H9 (cell line): ENCODE measurements at regions not wholly inside any gene's neighbourhood (a gene's known extent, or its start where the extent isn't known, plus 50 kb on each side); places are given as distances from the start of the nearest gene placed in this dataset.
A peak's percentile ranks its signal among the peaks of the same experiment; 100 is the strongest.

Source experiments
- DNase-seq: peaks from one replicate; pipeline ENCODE4 v3.0.0-alpha.2; 2017
- H2AFZ ChIP-seq: one replicate; pipeline ENCODE4 v1.6.1; 2013; ENCODE audit warnings: mild to moderate bottlenecking, low read length, control low read depth, moderate library complexity
- H2AK5ac ChIP-seq: 2 replicates; pipeline ENCODE4 v1.6.1; 2013; ENCODE audit warnings: low read length, control low read depth, mixed read lengths; ENCODE audit not compliant: insufficient read length
- H2BK120ac ChIP-seq: one replicate; pipeline ENCODE4 v1.6.1; 2013; ENCODE audit warnings: low read depth, mild to moderate bottlenecking, low read length, control low read depth, inconsistent platforms; ENCODE audit not compliant: poor library complexity, severe bottlenecking
- H2BK12ac ChIP-seq: 2 replicates; pipeline ENCODE4 v1.6.1; 2013; ENCODE audit warnings: low read length, control low read depth, mixed read lengths, low read depth; ENCODE audit not compliant: insufficient read length
- H2BK15ac ChIP-seq: 2 replicates; pipeline ENCODE4 v1.6.1; 2013; ENCODE audit warnings: low read depth, low read length, control low read depth
- H2BK20ac ChIP-seq: one replicate; pipeline ENCODE4 v1.6.1; 2013; ENCODE audit warnings: low read depth, mild to moderate bottlenecking, low read length, control low read depth, inconsistent platforms; ENCODE audit not compliant: poor library complexity, severe bottlenecking
- H2BK5ac ChIP-seq: 2 replicates; pipeline ENCODE4 v1.6.1; 2013; ENCODE audit warnings: low read length, control low read depth, mixed read lengths; ENCODE audit not compliant: insufficient read length
- H3K14ac ChIP-seq: 2 replicates; pipeline ENCODE4 v1.6.1; 2013; ENCODE audit warnings: low read length, control low read depth; ENCODE audit not compliant: insufficient read depth
- H3K18ac ChIP-seq: 2 replicates; pipeline ENCODE4 v1.6.1; 2013; ENCODE audit warnings: low read depth, mild to moderate bottlenecking, mixed read lengths, low read length, control low read depth; ENCODE audit not compliant: insufficient read length
- H3K23ac ChIP-seq: 2 replicates; pipeline ENCODE4 v1.6.1; 2013; ENCODE audit warnings: low read length, control low read depth, mixed read lengths, low read depth; ENCODE audit not compliant: insufficient read length
- H3K23me2 ChIP-seq: 2 replicates; pipeline ENCODE4 v1.6.1; 2013; ENCODE audit warnings: low read depth, mild to moderate bottlenecking, mixed read lengths, low read length, control low read depth; ENCODE audit not compliant: insufficient read length, poor library complexity, severe bottlenecking
- H3K27ac ChIP-seq: 2 replicates; pipeline ENCODE4 v1.5.1; 2013; ENCODE audit warnings: low read length, control low read depth, mixed read lengths, low read depth; ENCODE audit not compliant: insufficient read length
- H3K27me3 ChIP-seq: 2 replicates; pipeline ENCODE4 v1.6.1; 2013; ENCODE audit warnings: low read length, control low read depth, inconsistent platforms; ENCODE audit not compliant: insufficient read depth
- H3K4ac ChIP-seq: 2 replicates; pipeline ENCODE4 v1.6.1; 2013; ENCODE audit warnings: low read depth, mild to moderate bottlenecking, control low read depth, inconsistent platforms, low read length, moderate library complexity
- H3K4me1 ChIP-seq: 2 replicates; pipeline ENCODE4 v1.6.1; 2013; ENCODE audit warnings: low read length, control low read depth, inconsistent platforms; ENCODE audit not compliant: insufficient read depth
- H3K4me2 ChIP-seq: 2 replicates; pipeline ENCODE4 v1.6.1; 2013; ENCODE audit warnings: low read length, control low read depth, mixed read lengths; ENCODE audit not compliant: insufficient read length, insufficient read depth
- H3K56ac ChIP-seq: 2 replicates; pipeline ENCODE4 v1.6.1; 2013; ENCODE audit warnings: low read depth, mild to moderate bottlenecking, mixed read lengths, low read length, control low read depth; ENCODE audit not compliant: insufficient read length
- H3K79me1 ChIP-seq: 2 replicates; pipeline ENCODE4 v1.6.1; 2013; ENCODE audit warnings: low read depth, mild to moderate bottlenecking, moderate library complexity, low read length, control low read depth, inconsistent platforms; ENCODE audit not compliant: insufficient read depth, poor library complexity, severe bottlenecking
- H3K79me2 ChIP-seq: 2 replicates; pipeline ENCODE4 v1.6.1; 2013; ENCODE audit warnings: low read length, control low read depth, inconsistent platforms; ENCODE audit not compliant: insufficient read depth
- H3K9ac ChIP-seq: 2 replicates; pipeline ENCODE4 v1.6.1; 2013; ENCODE audit warnings: low read length, control low read depth, mixed read lengths; ENCODE audit not compliant: insufficient read length; ENCODE audit errors: extremely low read depth
- H3K9me3 ChIP-seq: one replicate; pipeline ENCODE4 v1.6.1; 2013; ENCODE audit warnings: low read depth, low read length, inconsistent platforms; ENCODE audit not compliant: control insufficient read depth
- H3T11ph ChIP-seq: one replicate; pipeline ENCODE4 v1.6.1; 2013; ENCODE audit warnings: mild to moderate bottlenecking, low read length, control low read depth, inconsistent platforms
- H4K20me1 ChIP-seq: one replicate; pipeline ENCODE4 v1.6.1; 2013; ENCODE audit not compliant: control insufficient read depth, insufficient read length, insufficient read depth
- H4K5ac ChIP-seq: 2 replicates; pipeline ENCODE4 v1.6.1; 2013; ENCODE audit warnings: low read depth, mild to moderate bottlenecking, mixed read lengths, low read length, control low read depth; ENCODE audit not compliant: insufficient read length
- H4K8ac ChIP-seq: replicated peaks from 2 replicates; pipeline ENCODE4 v1.6.1; 2013; ENCODE audit warnings: low read length, control low read depth, mixed read lengths, low read depth; ENCODE audit not compliant: insufficient read length
- H4K91ac ChIP-seq: 2 replicates; pipeline ENCODE4 v1.6.1; 2013; ENCODE audit warnings: low read depth, mild to moderate bottlenecking, moderate library complexity, mixed read lengths, low read length, control low read depth; ENCODE audit not compliant: insufficient read length
- H3K27ac Mint-ChIP-seq, 3 experiments: 2 replicates in 2 of 3; 3 replicates in 1 of 3; pipeline ENCODE4 v1.8.0; 2020 to 2021; ENCODE audit warnings: mixed read lengths in 3 of 3, mild to moderate bottlenecking in 1 of 3, moderate library complexity in 1 of 3
- H3K27me3 Mint-ChIP-seq: 2 replicates; pipeline ENCODE4 v1.8.0; 2021; ENCODE audit warnings: low read depth, mild to moderate bottlenecking, moderate library complexity, mixed read lengths
- H3K36me3 Mint-ChIP-seq, 3 experiments: 2 replicates in 2 of 3; 3 replicates in 1 of 3; pipeline ENCODE4 v1.8.0; 2020 to 2021; ENCODE audit warnings: low read depth in 3 of 3, mixed read lengths in 3 of 3; ENCODE audit not compliant: insufficient read depth in 1 of 3
- H3K4me1 Mint-ChIP-seq, 2 experiments: 2 replicates each; pipeline ENCODE4 v1.8.0; 2020; ENCODE audit warnings: mixed read lengths in 2 of 2
- H3K4me3 Mint-ChIP-seq, 2 experiments: 2 replicates in 1 of 2; 3 replicates in 1 of 2; pipeline ENCODE4 v1.8.0; 2020 to 2021; ENCODE audit warnings: mild to moderate bottlenecking in 2 of 2, mixed read lengths in 2 of 2, moderate library complexity in 1 of 2
- H3K9me3 Mint-ChIP-seq, 2 experiments: 2 replicates in 1 of 2; 3 replicates in 1 of 2; pipeline ENCODE4 v1.8.0; 2020; ENCODE audit warnings: mild to moderate bottlenecking in 2 of 2, mixed read lengths in 2 of 2, moderate library complexity in 1 of 2
- CTCF ChIP-seq: fragments of 200-600 bp; sonication (generic); conservative IDR thresholded peaks from 3 replicates; pipeline ENCODE4 v1.8.0; 2021; ENCODE audit warnings: antibody characterized with exemption, mild to moderate bottlenecking
- WGBS: extraction: QIAGEN DNeasy Blood & Tissue Kit; methylation state at CpG from one replicate; pipeline ENCODE4 v1.1.7; 2013; ENCODE audit warnings: missing lambda C conversion rate, low lambda C conversion rate, mixed read lengths; ENCODE audit not compliant: insufficient read length; ENCODE audit errors: extremely low coverage; 5-methylcytosine and 5-hydroxymethylcytosine counted together

DNA sequence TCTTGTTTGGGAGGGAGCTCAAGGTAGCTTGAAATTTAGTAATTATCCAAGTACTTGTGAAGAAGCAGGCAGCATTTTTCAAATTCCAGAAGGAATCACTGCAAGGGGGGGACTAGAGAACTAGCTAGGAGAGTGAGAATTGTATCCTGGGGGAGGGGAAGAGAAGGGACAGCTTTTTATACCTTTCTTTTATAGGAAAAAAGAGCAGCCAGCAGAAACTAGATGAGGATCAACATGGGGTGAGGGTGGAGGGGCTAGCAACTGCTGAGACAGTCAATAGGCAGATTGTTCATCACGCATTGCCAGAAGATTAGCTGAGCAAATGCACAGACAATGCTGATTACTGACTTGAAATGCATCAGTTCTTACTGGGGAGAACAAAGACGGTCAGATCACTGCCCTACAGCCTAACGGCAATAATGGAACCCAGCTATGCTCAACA is 514.3 kb upstream of the CITED2 start:
- Histone ChIP-seq H3K14ac (no peak overlapping the region), H4K8ac (no peak overlapping the region), H3K18ac (no peak overlapping the region), H4K91ac (no peak overlapping the region), H3K9me3 (no peaks in the 10 kb centered on the region), H4K20me1 (no peaks in the 10 kb centered on the region), H2BK120ac (no peak overlapping the region), H3K56ac (no peak overlapping the region), H2AFZ (no peak overlapping the region), H3K9ac (no peak overlapping the region), H2BK20ac (no peak overlapping the region), H2BK12ac (no peak overlapping the region), H3K27me3 (no peaks in the 10 kb centered on the region), H3K4ac (no peak overlapping the region), H3K79me1 (no peaks in the 10 kb centered on the region), H3K23me2 (no peaks in the 10 kb centered on the region), H4K5ac (no peak overlapping the region), H3K79me2 (no peaks in the 10 kb centered on the region), H3K23ac (no peak overlapping the region), H2BK15ac (no peak overlapping the region), H3T11ph (no peak overlapping the region), H2AK5ac (no peak overlapping the region), H3K27ac (peak overlapping the region; percentile 75), H2BK5ac (no peak overlapping the region), H3K4me1 (peaks cover 6% of the 10 kb centered on the region; the same call in 1 of the 2 replicates), H3K4me2 (peak overlapping the region; percentile 8)
- Mint-ChIP-seq H3K9me3 (no peaks in the 10 kb centered on the region; a peak in 1 of 5 replicates), H3K36me3 (0 out of 7 replicates have a peak, but pooled peaks cover 0 to 6% (median 0%) of the 10 kb centered on the region in 3 experiments), H3K4me3 (peak overlapping the region; percentile 12 to 56; a peak in 4 of 5 replicates), H3K27ac (peak overlapping the region; percentile 85 to 99 (median 99)), H3K27me3 (no peaks in the 10 kb centered on the region), H3K4me1 (peaks cover 60 to 64% of the 10 kb centered on the region in 2 experiments)
- WGBS = no CpG with 5 or more reads among the region's 3 CpGs
- DNase-seq = peak; percentile 45
- no peak for TF ChIP-seq CTCF
